Activated CD8-positive, alpha-beta memory T cell treated with anti-CD3 and anti-CD28 coated beads for 36 hours (primary cell): ENCODE measurements at regions not wholly inside any gene's neighbourhood (a gene's known extent, or its start where the extent isn't known, plus 50 kb on each side); places are given as distances from the start of the nearest gene placed in this dataset.
"Not testable (repeated sequence)": the region's sequence is repeated elsewhere in the genome, so short reads cannot be mapped to it uniquely, and the experiment has no call there.

ENCODE experiments used
- CTCF ChIA-PET: fragments of 350-600 bp; sonication (Branson Sonifier 250); formaldehyde crosslinking; loops from one replicate; lab custom pipeline; 2021; ENCODE audit warnings: antibody characterized with exemption; lab: Charles Lee
- POLR2A ChIA-PET: fragments of 350-600 bp; sonication (Branson Sonifier 250); formaldehyde crosslinking; loops from one replicate; lab custom pipeline; 2021; ENCODE audit warnings: antibody characterized with exemption; lab: Charles Lee

GRCh38 chr2:129816813-129817574 lies 162.5 kb upstream of the RAB6C start:
- CTCF ChIA-PET, result no interaction called here
- POLR2A ChIA-PET, result no interaction called here

- ChIA-PET POLR2A (no interaction called here), CTCF (no interaction called here)
Measured at GRCh38 chr2:129819855-129820254, 159.6 kb upstream of the RAB6C start.

DNA sequence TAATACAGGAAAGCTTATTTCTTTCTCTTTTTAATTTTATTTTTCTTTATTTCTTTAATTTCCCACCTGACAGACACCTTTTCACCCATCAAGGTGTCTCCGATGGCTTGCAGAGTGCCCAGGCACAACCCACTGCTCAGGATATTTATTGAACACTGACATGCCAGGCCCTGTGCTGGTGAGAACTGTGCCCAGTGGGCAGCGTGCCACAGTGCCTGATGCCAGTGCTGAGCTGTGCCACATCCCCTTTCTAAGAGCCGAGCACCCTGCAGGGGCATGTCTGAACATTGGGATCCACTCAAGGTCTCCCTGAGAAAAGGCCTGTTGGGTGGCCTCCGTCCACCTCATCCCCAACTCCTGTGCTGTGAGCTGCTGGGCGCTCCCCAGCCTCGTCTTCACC lies 158.6 kb upstream of the RAB6C start:
- POLR2A ChIA-PET, result no interaction called here

GRCh38 chr2:129821445-129821844 lies 158.0 kb upstream of the RAB6C start:
- ChIA-PET CTCF (no interaction called here), POLR2A (no interaction called here)

More for the DNA sequence above, 158.6 kb upstream of the RAB6C start:
- CTCF ChIA-PET, result no interaction called here

- ChIA-PET POLR2A (no interaction called here), CTCF (no interaction called here)
Measured at GRCh38 chr2:129823044-129823443, 156.4 kb upstream of the RAB6C start.

DNA sequence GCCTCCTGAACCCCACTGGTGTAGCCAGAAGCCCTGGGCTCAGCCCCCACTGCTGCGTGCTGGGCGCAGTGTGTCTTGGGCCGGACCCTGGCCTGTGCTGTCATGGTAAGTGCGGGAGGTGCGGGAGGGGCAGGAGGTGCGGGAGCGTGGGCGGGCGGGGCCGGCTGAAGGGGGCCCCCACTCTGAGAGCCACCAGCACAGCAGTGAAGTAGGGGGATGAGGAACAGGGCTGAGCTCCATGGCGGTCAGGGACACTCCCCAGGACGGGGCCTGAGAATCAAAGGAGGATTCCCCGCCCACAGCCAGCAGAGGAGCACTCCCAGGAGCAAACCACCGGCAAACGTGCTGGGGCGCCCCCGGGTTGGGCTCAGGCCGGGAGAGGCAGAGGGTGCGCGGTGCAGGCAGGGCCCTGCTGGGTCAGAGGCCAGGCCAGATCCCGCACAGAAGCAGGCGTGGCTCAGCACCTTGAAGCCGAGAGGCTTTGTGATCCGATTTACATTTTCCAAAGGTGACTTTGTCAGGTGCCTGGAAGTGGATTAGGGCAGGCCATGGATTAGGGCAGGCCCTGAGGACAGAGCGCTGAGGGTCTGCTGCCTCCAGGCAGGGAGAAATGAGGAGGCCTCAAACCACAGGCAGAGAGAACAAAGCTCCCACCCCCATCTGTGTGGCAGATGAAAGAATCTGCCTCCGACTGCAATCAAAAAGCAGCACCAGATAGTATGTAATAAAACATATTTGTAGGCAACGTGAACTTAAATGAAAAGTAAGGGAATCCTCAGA lies 152.0 kb upstream of the RAB6C start:
- CTCF ChIA-PET, result no interaction called here
- POLR2A ChIA-PET, result no interaction called here

DNA sequence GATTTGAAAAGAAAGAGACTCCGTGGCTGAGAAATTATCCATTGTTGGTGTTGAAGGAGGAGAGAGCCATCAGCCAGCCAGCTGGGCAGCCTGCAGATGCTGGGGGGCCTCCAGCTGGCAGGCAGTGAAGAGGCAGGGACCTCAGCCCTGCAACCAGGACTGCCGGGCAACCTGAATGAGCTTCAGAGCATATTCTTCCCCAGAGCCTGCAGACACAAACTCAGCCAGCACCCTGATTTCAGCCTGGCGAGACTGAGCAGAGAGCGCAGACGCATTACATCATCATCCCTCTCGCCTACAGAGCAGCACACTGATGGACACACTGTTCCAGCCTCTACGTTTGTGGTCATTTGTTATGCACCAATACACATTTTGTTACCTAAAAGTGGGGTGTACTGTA lies 150.7 kb upstream of the RAB6C start:
- ChIA-PET POLR2A (no interaction called here), CTCF (no interaction called here)

- CTCF ChIA-PET, result no interaction called here
- POLR2A ChIA-PET, result no interaction called here
Measured at GRCh38 chr2:129829588-129829987, 149.9 kb upstream of the RAB6C start.

GRCh38 chr2:129831018-129831417 lies 148.4 kb upstream of the RAB6C start:
- CTCF ChIA-PET, result no interaction called here
- POLR2A ChIA-PET, result no interaction called here

DNA sequence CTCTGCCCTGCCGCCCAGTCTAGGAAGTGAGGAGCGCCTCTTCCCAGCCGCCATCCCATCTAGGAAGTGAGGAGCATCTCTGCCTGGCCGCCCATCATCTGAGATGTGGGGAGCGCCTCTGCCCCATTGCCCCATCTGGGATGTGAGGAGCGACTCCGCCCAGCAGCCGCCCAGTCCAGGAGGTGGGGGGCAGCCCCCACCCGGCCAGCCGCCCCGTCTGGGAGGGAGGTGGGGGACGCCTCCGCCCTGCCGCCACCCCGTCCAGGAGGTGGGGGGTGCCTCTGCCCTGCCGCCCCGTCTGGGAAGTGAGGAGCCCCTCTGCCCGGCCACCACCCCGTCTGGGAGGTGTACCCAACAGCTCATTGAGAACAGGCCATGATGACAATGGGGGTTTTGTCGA lies 146.0 kb upstream of the RAB6C start:
- POLR2A ChIA-PET, CTCF ChIA-PET: not testable (repeated sequence)

- CTCF ChIA-PET, result no interaction called here
- POLR2A ChIA-PET, result no interaction called here
Measured at GRCh38 chr2:129847043-129847442, 132.4 kb upstream of the RAB6C start.

DNA sequence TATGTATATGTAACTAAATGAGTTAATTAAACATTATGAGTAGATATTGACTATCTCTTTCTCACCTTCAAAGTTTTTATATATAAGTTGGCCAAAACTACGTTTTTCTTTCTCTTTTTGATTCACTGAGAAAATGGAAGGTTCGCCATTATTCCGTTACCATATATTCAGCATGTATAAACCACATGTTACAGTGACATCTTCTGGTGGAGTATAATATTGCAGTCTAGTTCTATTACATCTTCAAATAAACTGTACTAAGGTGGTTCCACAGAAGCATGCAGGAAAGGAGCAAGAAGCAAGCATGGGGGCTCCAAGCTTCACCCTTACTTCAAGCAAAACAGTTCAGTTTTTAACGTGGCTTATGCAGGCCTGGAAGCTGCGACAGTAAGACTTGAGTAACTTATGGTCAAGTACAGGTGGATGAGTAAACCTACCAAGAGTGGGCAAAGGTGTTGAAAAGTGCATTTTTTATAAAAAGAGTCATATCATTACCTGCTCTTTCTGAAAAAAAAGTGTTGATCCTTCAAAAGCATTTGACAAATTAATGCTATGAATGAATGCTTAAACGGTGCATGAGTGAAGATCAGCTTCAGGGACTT lies 129.8 kb upstream of the RAB6C start:
- CTCF ChIA-PET, result no interaction called here
- POLR2A ChIA-PET, result no interaction called here

DNA sequence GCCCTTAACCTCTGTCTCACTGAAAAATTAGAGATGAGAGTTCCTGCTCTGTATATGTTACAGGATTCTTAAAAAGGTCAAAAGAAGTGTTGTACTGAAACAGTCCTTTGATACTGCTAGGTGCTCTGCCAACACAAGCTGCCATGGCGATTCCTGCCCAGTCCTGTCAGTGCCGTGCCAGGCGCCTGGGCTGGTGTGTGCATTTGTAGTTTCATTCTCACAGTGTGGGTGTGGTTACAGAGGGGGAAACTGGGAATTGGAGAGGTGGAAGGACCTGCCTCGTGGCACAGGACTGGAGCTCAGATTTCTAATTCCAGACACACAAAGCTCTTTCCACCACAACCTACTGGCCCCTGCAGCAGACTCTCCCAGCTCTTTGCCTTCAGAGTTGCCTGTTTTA lies 122.3 kb upstream of the RAB6C start:
- CTCF ChIA-PET, result no interaction called here
- POLR2A ChIA-PET, result no interaction called here

GRCh38 chr2:129859175-129859574 lies 120.3 kb upstream of the RAB6C start:
- CTCF ChIA-PET, result no interaction called here
- POLR2A ChIA-PET, result no interaction called here

GRCh38 chr2:129860088-129860487 lies 119.4 kb upstream of the RAB6C start:
- ChIA-PET CTCF (no interaction called here), POLR2A (no interaction called here)

DNA sequence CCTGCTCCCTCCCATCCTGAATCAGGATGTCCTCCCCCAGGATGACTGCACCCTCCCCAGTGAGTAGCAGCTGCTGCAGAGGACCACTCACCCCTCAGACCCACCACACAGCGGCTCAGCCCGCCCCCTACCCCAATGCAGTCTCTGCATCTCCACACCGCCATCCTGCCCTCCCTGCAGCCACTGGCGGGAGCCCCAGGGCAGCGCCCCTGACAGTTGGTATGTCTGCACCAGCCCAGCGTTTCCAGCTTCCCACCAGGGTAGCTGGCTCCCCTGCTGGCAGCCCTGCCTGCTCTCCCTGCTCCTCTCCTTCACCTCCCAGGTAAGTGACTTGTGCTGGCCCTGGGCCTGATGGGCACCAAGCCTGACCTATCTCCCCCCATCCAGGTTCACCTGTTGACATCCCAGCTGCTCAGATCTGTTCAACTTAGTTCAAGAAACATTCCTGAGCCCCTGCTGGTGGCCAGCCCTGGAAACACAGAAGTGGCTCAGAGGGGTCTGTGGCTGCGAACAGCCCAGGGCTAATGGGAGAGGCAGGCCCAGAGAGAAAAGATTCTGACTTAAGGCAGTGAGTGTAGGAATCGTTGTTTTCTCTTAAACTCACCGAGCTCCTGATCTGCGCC lies 117.7 kb upstream of the RAB6C start:
- CTCF ChIA-PET, result no interaction called here
- POLR2A ChIA-PET, result no interaction called here

DNA sequence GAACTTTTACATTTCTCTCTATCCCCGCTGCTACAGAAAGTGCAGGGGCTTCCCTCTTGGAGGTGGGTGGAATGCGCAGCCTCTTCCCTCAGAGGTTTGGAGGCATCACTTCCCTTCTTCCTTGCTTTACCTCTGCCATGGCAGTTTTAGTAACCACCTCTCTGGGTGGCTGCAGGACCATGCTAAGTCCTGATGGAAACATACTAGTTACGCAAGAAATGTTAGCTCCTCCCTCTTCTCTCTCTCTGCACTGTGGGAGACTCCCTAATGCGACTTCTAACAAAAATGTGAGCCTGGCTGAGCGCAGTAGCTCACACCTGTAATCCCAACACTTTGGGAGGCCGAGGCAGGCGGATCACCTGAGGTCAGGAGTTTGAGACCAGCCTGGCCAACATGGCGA lies 116.8 kb upstream of the RAB6C start:
- ChIA-PET CTCF (no interaction called here), POLR2A (no interaction called here)

- POLR2A ChIA-PET, result no interaction called here
- CTCF ChIA-PET, result no interaction called here
Measured at GRCh38 chr2:129863350-129863749, 116.1 kb upstream of the RAB6C start.

- ChIA-PET POLR2A (no interaction called here), CTCF (no interaction called here)
Measured at GRCh38 chr2:129864719-129865118, 114.7 kb upstream of the RAB6C start.

DNA sequence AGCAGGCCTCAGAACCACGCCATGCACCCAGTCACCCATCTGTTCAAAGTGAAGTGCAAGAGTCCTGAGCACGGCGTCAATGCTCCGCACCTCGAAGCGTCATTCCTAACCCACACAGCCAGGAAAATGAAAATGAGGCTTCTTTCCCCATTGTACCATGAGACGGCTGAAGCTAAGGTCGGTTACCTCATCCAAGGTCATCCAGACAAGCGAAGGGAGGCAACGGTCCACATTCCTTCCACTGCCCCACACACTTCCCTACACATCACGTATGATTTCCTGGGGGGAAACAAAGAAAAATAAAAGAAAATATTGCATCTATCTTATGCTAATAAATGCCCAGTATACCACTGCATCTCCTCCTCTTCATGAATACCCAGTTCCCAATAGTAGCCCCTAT lies 113.5 kb upstream of the RAB6C start:
- ChIA-PET CTCF (no interaction called here), POLR2A (no interaction called here)
